GM23338 (cell line): ENCODE measurements at regions not wholly inside any gene's neighbourhood (a gene's known extent, or its start where the extent isn't known, plus 50 kb on each side); places are given as distances from the start of the nearest gene placed in this dataset.

Experiments used
- ATAC-seq: fragments of 200-7000 bp; cut with Tn5 transposase; 3 replicates; pipeline ENCODE4 v1.9.1; 2020
- DNase-seq: peaks from one replicate; pipeline ENCODE4 v3.0.0-alpha.2; 2015; ENCODE audit warnings: low spot score
- H2AFZ ChIP-seq: fragments of 200-600 bp; sonication (generic); 2 replicates; pipeline ENCODE4 v1.8.0; 2016; ENCODE audit warnings: antibody characterized with exemption, mild to moderate bottlenecking, moderate library complexity
- H3F3A ChIP-seq: fragments of 200-600 bp; sonication (generic); replicated peaks from 2 replicates; pipeline ENCODE4 v1.8.0; 2017; ENCODE audit warnings: antibody characterized with exemption, mixed run types, low read depth
- H3K27ac ChIP-seq: fragments of 200-600 bp; sonication (generic); 2 replicates; pipeline ENCODE4 v1.6.1; 2016; ENCODE audit warnings: low read depth
- H3K27me3 ChIP-seq: fragments of 200-600 bp; sonication (generic); 2 replicates; pipeline ENCODE4 v1.8.0; 2016; ENCODE audit warnings: mild to moderate bottlenecking, mixed run types, moderate library complexity; ENCODE audit not compliant: insufficient read depth
- H3K36me3 ChIP-seq: fragments of 200-600 bp; sonication (generic); 2 replicates; pipeline ENCODE4 v1.8.0; 2016; ENCODE audit warnings: mild to moderate bottlenecking; ENCODE audit not compliant: insufficient read depth
- H3K4me1 ChIP-seq: fragments of 200-600 bp; sonication (generic); 2 replicates; pipeline ENCODE4 v1.8.0; 2016; ENCODE audit warnings: mild to moderate bottlenecking, moderate library complexity; ENCODE audit not compliant: insufficient read depth
- H3K4me2 ChIP-seq: fragments of 200-600 bp; sonication (generic); 2 replicates; pipeline ENCODE4 v1.7.1; 2017; ENCODE audit warnings: mixed run types
- H3K4me3 ChIP-seq: fragments of 200-600 bp; sonication (generic); 2 replicates; pipeline ENCODE4 v1.6.1; 2016; ENCODE audit warnings: mixed run types
- H3K79me2 ChIP-seq: fragments of 200-600 bp; sonication (generic); replicated peaks from 2 replicates; pipeline ENCODE4 v1.8.0; 2017; ENCODE audit warnings: mild to moderate bottlenecking; ENCODE audit not compliant: insufficient read depth
- H3K9me2 ChIP-seq: fragments of 200-600 bp; sonication (generic); 2 replicates; pipeline ENCODE4 v1.8.0; 2017; ENCODE audit not compliant: insufficient read depth
- H4K20me1 ChIP-seq: fragments of 200-600 bp; sonication (generic); replicated peaks from 2 replicates; pipeline ENCODE4 v1.8.0; 2017; ENCODE audit warnings: mild to moderate bottlenecking; ENCODE audit not compliant: insufficient read depth
- H3K27ac Mint-ChIP-seq: 2 replicates; pipeline ENCODE4 v1.8.0; 2020; ENCODE audit warnings: inconsistent platforms, mild to moderate bottlenecking, moderate library complexity, mixed read lengths
- H3K27me3 Mint-ChIP-seq: 3 replicates; pipeline ENCODE4 v1.8.0; 2022; ENCODE audit warnings: low read depth, mild to moderate bottlenecking, moderate library complexity, mixed read lengths, inconsistent platforms; ENCODE audit not compliant: insufficient read depth, poor library complexity
- H3K36me3 Mint-ChIP-seq: 3 replicates; pipeline ENCODE4 v1.8.0; 2021; ENCODE audit warnings: low read depth, mild to moderate bottlenecking, inconsistent platforms, moderate library complexity, mixed read lengths
- H3K4me1 Mint-ChIP-seq: 3 replicates; pipeline ENCODE4 v1.8.0; 2020; ENCODE audit warnings: mild to moderate bottlenecking, inconsistent platforms, mixed read lengths
- H3K4me3 Mint-ChIP-seq: 3 replicates; pipeline ENCODE4 v1.8.0; 2021; ENCODE audit warnings: moderate library complexity, mild to moderate bottlenecking, inconsistent platforms, mixed read lengths
- H3K9me3 Mint-ChIP-seq: 3 replicates; pipeline ENCODE4 v1.8.0; 2020; ENCODE audit warnings: moderate library complexity, mild to moderate bottlenecking, inconsistent platforms, mixed read lengths
- CREB1 ChIP-seq: fragments of 250-450 bp; sonication (Bioruptor Pico); IDR thresholded peaks from 2 replicates; pipeline ENCODE4 v1.5.0; 2020; ENCODE audit warnings: low read depth, mild to moderate bottlenecking, moderate library complexity
- CTCF ChIP-seq, 2 experiments: fragments of 200-600 bp in 1 of 2; sonication (generic) in 1 of 2; conservative IDR thresholded peaks; 2 replicates each; pipeline versions ENCODE4 v1.5.1 to v1.6.1; 2016 to 2017; ENCODE audit warnings: antibody characterized with exemption in 2 of 2, low read depth in 2 of 2, mild to moderate bottlenecking in 2 of 2, moderate library complexity in 1 of 2
- ETS1 ChIP-seq: IDR thresholded peaks from 2 replicates; pipeline ENCODE4 v1.6.1; 2016; ENCODE audit warnings: antibody characterized with exemption
- EZH2 ChIP-seq: fragments of 200-600 bp; sonication (generic); IDR thresholded peaks from one replicate; pipeline ENCODE4 v1.8.0; 2017; ENCODE audit warnings: antibody characterized with exemption, mild to moderate bottlenecking, low read depth; ENCODE audit not compliant: unreplicated experiment
- EZH2phosphoT487 ChIP-seq: fragments of 200-600 bp; sonication (generic); IDR thresholded peaks from one replicate; pipeline ENCODE4 v1.8.1; 2018; ENCODE audit warnings: antibody characterized with exemption; ENCODE audit not compliant: unreplicated experiment
- JUNB ChIP-seq: IDR thresholded peaks from one replicate; pipeline ENCODE4 v1.6.1; 2016; ENCODE audit warnings: antibody characterized with exemption; ENCODE audit not compliant: unreplicated experiment
- NANOG ChIP-seq: IDR thresholded peaks from 2 replicates; pipeline ENCODE4 v1.6.1; 2016; ENCODE audit warnings: antibody characterized with exemption, borderline replicate concordance
- POLR2AphosphoS5 ChIP-seq: IDR thresholded peaks from 2 replicates; pipeline ENCODE4 v1.6.1; 2016; ENCODE audit warnings: antibody characterized with exemption, low read depth
- REST ChIP-seq: IDR thresholded peaks from one replicate; pipeline ENCODE4 v1.6.1; 2018; ENCODE audit warnings: antibody characterized with exemption; ENCODE audit not compliant: unreplicated experiment
- STAT1 ChIP-seq: IDR thresholded peaks from one replicate; pipeline ENCODE4 v1.6.1; 2016; ENCODE audit warnings: antibody characterized with exemption; ENCODE audit not compliant: unreplicated experiment
- ZNF114 ChIP-seq: fragments of 250-450 bp; sonication (Bioruptor Pico); IDR thresholded peaks from 2 replicates; pipeline ENCODE4 v1.5.0; 2020; ENCODE audit warnings: mild to moderate bottlenecking, moderate library complexity
- ZNF331 ChIP-seq: fragments of 250-450 bp; sonication (Bioruptor Pico); IDR thresholded peaks from 2 replicates; pipeline ENCODE4 v1.5.0; 2020; ENCODE audit warnings: low read depth, mild to moderate bottlenecking, moderate library complexity
- ZNF462 ChIP-seq: fragments of 250-450 bp; sonication (Bioruptor Pico); IDR thresholded peaks from 2 replicates; pipeline ENCODE4 v1.5.0; 2020; ENCODE audit warnings: mild to moderate bottlenecking, moderate library complexity

GRCh38 chrX:78592030-78592429 lies 67.1 kb downstream of the RTL3 start:
- H4K20me1 ChIP-seq, result no peaks in the 10 kb centered on the region
- no peaks in the 10 kb centered on the region for H3K36me3 Mint-ChIP-seq
- H3K9me3 Mint-ChIP-seq, result no peaks in the 10 kb centered on the region; the same call in 2 of the 3 replicates

More at GRCh38 chrX:78592030-78592429, 67.1 kb downstream of the RTL3 start:
- Histone ChIP-seq H3F3A (no peaks in the 10 kb centered on the region), H3K36me3 (no peaks in the 10 kb centered on the region), H3K4me3 (no peak overlapping the region), H3K9me2 (no peaks in the 10 kb centered on the region), H3K4me1 (no peaks in the 10 kb centered on the region), H3K27ac (no peak overlapping the region), H2AFZ (no peak overlapping the region), H3K27me3 (no peaks in the 10 kb centered on the region), H3K4me2 (no peak overlapping the region), H3K79me2 (no peaks in the 10 kb centered on the region)
- Mint-ChIP-seq H3K27ac (no peak overlapping the region), H3K27me3 (no peaks in the 10 kb centered on the region), H3K4me3 (no peak overlapping the region), H3K4me1 (no peaks in the 10 kb centered on the region)
- no peak for ATAC-seq
- TF ChIP-seq NANOG (no peak), REST (no peak), ZNF114 (CRISPR knock-in tag) (no peak), STAT1 (no peak), ETS1 (no peak), EZH2phosphoT487 (no peak), EZH2 (no peak), ZNF462 (CRISPR knock-in tag) (no peak), CTCF (conservative IDR thresholded peaks at IDR 0.05; ENCODE audit: low read depth in 2 of 2) (no peak), CREB1 (CRISPR knock-in tag) (no peak), JUNB (no peak), ZNF331 (CRISPR knock-in tag) (no peak), POLR2AphosphoS5 (no peak)
- no peak for DNase-seq
